GM12878 (cell line): ENCODE measurements at regions not wholly inside any gene's neighbourhood (a gene's known extent, or its start where the extent isn't known, plus 50 kb on each side); places are given as distances from the start of the nearest gene placed in this dataset.

ENCODE experiments used
- KAT2A ChIP-seq: conservative IDR thresholded peaks from 2 replicates; pipeline ENCODE4 v1.6.1; 2011; ENCODE audit warnings: low read depth, low read length; ENCODE audit not compliant: control insufficient read depth
- ZNF687 ChIP-seq: fragments of 450-650 bp; IDR thresholded peaks from 2 replicates; pipeline ENCODE4 v1.6.1; 2017; ENCODE audit warnings: mild to moderate bottlenecking, moderate library complexity
- ZZZ3 ChIP-seq: IDR thresholded peaks from 2 replicates; pipeline ENCODE4 v1.6.1; 2011; ENCODE audit warnings: low read depth; ENCODE audit not compliant: control insufficient read depth, insufficient read length
- TF ChIP-seq, protein P1 (sequence below): fragments of 450-650 bp; formaldehyde crosslinking; IDR thresholded peaks from 2 replicates; pipeline ENCODE4 v1.4.0; 2020; ENCODE audit warnings: mild to moderate bottlenecking, moderate library complexity

- TF ChIP-seq, protein P1, sequence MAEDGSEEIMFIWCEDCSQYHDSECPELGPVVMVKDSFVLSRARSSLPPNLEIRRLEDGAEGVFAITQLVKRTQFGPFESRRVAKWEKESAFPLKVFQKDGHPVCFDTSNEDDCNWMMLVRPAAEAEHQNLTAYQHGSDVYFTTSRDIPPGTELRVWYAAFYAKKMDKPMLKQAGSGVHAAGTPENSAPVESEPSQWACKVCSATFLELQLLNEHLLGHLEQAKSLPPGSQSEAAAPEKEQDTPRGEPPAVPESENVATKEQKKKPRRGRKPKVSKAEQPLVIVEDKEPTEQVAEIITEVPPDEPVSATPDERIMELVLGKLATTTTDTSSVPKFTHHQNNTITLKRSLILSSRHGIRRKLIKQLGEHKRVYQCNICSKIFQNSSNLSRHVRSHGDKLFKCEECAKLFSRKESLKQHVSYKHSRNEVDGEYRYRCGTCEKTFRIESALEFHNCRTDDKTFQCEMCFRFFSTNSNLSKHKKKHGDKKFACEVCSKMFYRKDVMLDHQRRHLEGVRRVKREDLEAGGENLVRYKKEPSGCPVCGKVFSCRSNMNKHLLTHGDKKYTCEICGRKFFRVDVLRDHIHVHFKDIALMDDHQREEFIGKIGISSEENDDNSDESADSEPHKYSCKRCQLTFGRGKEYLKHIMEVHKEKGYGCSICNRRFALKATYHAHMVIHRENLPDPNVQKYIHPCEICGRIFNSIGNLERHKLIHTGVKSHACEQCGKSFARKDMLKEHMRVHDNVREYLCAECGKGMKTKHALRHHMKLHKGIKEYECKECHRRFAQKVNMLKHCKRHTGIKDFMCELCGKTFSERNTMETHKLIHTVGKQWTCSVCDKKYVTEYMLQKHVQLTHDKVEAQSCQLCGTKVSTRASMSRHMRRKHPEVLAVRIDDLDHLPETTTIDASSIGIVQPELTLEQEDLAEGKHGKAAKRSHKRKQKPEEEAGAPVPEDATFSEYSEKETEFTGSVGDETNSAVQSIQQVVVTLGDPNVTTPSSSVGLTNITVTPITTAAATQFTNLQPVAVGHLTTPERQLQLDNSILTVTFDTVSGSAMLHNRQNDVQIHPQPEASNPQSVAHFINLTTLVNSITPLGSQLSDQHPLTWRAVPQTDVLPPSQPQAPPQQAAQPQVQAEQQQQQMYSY = no peak
- TF ChIP-seq KAT2A (no peak), ZZZ3 (no peak), ZNF687 (no peak)
Measured at GRCh38 chr1:229162825-229163515, 107.9 kb upstream of the RAB4A start (continued).
